Nephron (organoid): ENCODE measurements at regions not wholly inside any gene's neighbourhood (a gene's known extent, or its start where the extent isn't known, plus 50 kb on each side); places are given as distances from the start of the nearest gene placed in this dataset.

Experiments used
- H3K27ac Mint-ChIP-seq, 3 experiments: 2 replicates each; pipeline ENCODE4 v1.8.0; 2020; ENCODE audit warnings: mixed read lengths in 3 of 3, mild to moderate bottlenecking in 2 of 3, moderate library complexity in 1 of 3
- H3K27me3 Mint-ChIP-seq: 2 replicates; pipeline ENCODE4 v1.8.0; 2021; ENCODE audit warnings: low read depth, mild to moderate bottlenecking, moderate library complexity, mixed read lengths
- H3K36me3 Mint-ChIP-seq: 2 replicates; pipeline ENCODE4 v1.8.0; 2020; ENCODE audit warnings: low read depth, mixed read lengths
- H3K4me1 Mint-ChIP-seq: 2 replicates; pipeline ENCODE4 v1.8.0; 2020; ENCODE audit warnings: mixed read lengths
- H3K4me3 Mint-ChIP-seq, 3 experiments: 2 replicates each; pipeline ENCODE4 v1.8.0; 2020; ENCODE audit warnings: mild to moderate bottlenecking in 3 of 3, mixed read lengths in 3 of 3, moderate library complexity in 2 of 3
- H3K9me3 Mint-ChIP-seq: 2 replicates; pipeline ENCODE4 v1.8.0; 2020; ENCODE audit warnings: mixed read lengths
- TF ChIP-seq, protein P1 (sequence below), 3 experiments: fragments of 200-600 bp; sonication (generic); IDR thresholded peaks; one replicate each; pipeline ENCODE4 v1.5.0; 2021; ENCODE audit warnings: antibody characterized with exemption in 3 of 3; ENCODE audit not compliant: unreplicated experiment in 3 of 3

DNA sequence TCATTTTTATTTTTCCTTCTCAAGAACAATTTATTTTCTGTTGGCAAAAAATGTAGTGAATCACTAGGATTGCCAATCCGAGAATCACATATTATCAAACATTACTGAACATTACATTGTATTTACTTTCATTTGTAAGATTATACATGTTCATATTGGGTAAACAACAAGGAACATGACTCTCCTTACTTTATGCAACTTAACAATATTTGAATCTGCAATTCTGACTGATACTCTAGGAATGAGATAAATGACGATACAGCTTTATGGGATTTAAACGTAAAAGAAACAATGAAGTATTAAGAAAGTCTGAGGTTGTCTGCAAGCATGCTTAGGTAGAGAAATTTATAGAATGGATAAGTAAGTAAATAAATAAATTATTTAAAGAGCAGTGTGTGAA, 2302.9 kb downstream of the MAT2B start:
- H3K27me3 Mint-ChIP-seq, result no peaks in the 10 kb centered on the region
- H3K4me1 Mint-ChIP-seq, result no peaks in the 10 kb centered on the region
- no peaks in the 10 kb centered on the region for H3K9me3 Mint-ChIP-seq
- H3K4me3 Mint-ChIP-seq, result no peak overlapping the region
- H3K36me3 Mint-ChIP-seq, result no peaks in the 10 kb centered on the region
- TF ChIP-seq, protein P1, sequence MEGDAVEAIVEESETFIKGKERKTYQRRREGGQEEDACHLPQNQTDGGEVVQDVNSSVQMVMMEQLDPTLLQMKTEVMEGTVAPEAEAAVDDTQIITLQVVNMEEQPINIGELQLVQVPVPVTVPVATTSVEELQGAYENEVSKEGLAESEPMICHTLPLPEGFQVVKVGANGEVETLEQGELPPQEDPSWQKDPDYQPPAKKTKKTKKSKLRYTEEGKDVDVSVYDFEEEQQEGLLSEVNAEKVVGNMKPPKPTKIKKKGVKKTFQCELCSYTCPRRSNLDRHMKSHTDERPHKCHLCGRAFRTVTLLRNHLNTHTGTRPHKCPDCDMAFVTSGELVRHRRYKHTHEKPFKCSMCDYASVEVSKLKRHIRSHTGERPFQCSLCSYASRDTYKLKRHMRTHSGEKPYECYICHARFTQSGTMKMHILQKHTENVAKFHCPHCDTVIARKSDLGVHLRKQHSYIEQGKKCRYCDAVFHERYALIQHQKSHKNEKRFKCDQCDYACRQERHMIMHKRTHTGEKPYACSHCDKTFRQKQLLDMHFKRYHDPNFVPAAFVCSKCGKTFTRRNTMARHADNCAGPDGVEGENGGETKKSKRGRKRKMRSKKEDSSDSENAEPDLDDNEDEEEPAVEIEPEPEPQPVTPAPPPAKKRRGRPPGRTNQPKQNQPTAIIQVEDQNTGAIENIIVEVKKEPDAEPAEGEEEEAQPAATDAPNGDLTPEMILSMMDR (IDR thresholded peaks at IDR 0.05; ENCODE audit: unreplicated experiment in 3 of 3), result no peak
- no peak overlapping the region for H3K27ac Mint-ChIP-seq

DNA sequence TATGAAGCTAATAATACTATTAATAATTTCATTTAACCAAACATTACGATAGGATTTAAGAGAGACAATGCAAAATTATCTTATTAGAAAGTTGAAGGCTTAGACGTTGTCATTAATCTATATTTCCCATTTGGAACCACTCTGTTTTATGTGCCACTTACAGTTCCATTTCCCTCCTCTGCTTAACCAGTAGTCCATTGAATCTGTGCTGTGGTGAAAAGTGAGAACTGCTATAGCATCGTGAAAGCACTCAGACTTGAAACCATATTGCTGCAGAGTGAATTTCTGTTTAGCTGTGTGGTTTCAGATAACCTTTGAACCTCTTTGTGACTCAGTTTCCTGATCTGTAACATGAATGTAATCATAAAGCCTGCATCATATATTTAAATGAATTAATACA, 2304.5 kb downstream of the MAT2B start:
- H3K27ac Mint-ChIP-seq, result no peak overlapping the region
- H3K4me1 Mint-ChIP-seq, result no peaks in the 10 kb centered on the region
- no peaks in the 10 kb centered on the region for H3K27me3 Mint-ChIP-seq

DNA sequence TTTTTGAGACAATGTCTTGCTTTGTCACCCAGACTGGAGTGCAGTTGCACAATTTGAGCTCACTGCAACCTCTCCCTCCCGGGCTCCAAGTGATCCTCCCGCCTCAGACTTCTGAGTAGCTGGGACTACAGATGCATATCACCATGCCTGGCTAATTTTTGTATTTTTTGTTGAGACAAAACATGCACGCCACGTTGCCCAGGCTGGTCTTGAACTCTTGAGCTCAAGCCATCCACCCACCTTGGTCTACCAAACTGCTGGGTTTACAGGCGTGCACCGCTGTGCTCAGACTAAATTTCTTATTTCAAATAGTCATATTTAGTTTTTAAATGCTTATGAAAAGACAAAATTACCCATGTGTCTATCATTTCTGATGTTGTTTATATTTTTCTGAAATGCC, 2324.1 kb downstream of the MAT2B start:
- TF ChIP-seq, protein P1 (IDR thresholded peaks at IDR 0.05; ENCODE audit: unreplicated experiment in 3 of 3), result no peak
- Mint-ChIP-seq H3K27ac (no peak overlapping the region), H3K4me3 (no peak overlapping the region), H3K27me3 (no peaks in the 10 kb centered on the region), H3K9me3 (no peaks in the 10 kb centered on the region), H3K36me3 (no peaks in the 10 kb centered on the region), H3K4me1 (no peaks in the 10 kb centered on the region)

More for the DNA sequence above, 2304.5 kb downstream of the MAT2B start:
- Mint-ChIP-seq H3K9me3 (no peaks in the 10 kb centered on the region), H3K36me3 (no peaks in the 10 kb centered on the region), H3K4me3 (no peak overlapping the region)
- TF ChIP-seq, protein P1 (IDR thresholded peaks at IDR 0.05; ENCODE audit: unreplicated experiment in 3 of 3), result no peak

DNA sequence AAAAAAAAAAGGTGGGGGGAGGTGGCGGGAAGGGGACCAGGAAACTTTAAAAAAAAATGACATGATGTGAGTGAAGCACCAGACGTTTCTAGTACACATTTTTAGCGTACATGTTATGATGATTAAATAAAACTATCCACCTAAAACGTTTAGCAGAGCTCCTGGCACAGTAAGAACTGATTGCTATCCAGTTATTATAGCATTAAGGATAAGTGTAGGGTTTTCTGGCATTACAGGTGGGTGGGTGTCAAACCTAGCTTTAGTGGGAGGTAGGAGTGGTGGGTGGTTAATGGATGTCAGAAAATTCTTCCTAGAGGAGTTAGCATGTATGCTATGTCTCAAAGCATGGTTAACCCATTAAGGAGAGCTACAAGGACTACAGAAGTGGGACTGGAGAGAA, 2329.5 kb downstream of the MAT2B start:
- Mint-ChIP-seq H3K27ac (no peak overlapping the region), H3K4me3 (no peak overlapping the region), H3K9me3 (no peaks in the 10 kb centered on the region), H3K36me3 (no peaks in the 10 kb centered on the region), H3K4me1 (no peaks in the 10 kb centered on the region), H3K27me3 (no peaks in the 10 kb centered on the region)
- TF ChIP-seq, protein P1 (IDR thresholded peaks at IDR 0.05; ENCODE audit: unreplicated experiment in 3 of 3), result no peak

DNA sequence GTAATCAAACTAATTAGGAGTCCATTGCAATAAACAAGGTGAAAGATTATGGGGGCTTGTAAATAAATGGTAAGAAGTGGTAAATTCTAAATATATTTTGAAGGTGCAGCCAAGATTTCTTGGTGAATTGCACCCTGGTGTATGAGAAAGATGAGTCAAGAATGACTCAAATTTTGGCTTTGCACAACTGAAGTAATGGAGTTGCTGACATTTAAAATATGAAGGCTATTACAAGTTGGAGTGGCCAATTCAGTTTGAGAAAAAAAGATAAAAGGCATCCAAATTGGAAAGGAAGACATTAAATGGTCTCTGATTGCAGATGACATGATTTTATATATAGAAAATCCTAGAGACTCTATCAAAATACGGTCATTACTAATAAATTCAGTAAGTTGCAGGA, 2330.6 kb downstream of the MAT2B start:
- Mint-ChIP-seq H3K27ac (no peak overlapping the region), H3K36me3 (no peaks in the 10 kb centered on the region), H3K4me3 (no peak overlapping the region), H3K9me3 (no peaks in the 10 kb centered on the region), H3K4me1 (no peaks in the 10 kb centered on the region), H3K27me3 (no peaks in the 10 kb centered on the region)
- TF ChIP-seq, protein P1 (IDR thresholded peaks at IDR 0.05; ENCODE audit: unreplicated experiment in 3 of 3), result no peak

DNA sequence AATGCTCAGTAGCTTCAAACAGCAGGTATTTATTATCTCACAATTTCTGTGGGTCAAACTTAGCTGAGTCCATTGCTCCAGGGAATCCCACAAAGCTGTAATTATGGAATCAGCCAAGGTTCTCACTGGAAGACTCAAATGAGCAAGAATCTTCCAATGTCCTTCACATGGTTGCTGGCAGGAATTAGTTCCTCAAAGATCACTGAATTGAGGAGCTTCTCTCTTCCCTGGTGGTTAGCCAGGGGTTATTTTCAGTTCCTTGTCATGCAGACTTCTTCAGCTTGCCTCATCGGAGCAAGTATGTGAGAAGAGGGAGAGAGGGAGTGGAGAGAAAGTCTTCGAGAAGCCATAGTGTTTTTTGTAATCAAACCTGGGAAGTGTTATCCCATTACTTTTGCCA, 2331.9 kb downstream of the MAT2B start:
- no peaks in the 10 kb centered on the region for H3K9me3 Mint-ChIP-seq
- no peaks in the 10 kb centered on the region for H3K4me1 Mint-ChIP-seq
- TF ChIP-seq, protein P1 (IDR thresholded peaks at IDR 0.05; ENCODE audit: unreplicated experiment in 3 of 3), result no peak
- H3K27ac Mint-ChIP-seq, result no peak overlapping the region
- H3K4me3 Mint-ChIP-seq, result no peak overlapping the region
- no peaks in the 10 kb centered on the region for H3K27me3 Mint-ChIP-seq
- H3K36me3 Mint-ChIP-seq, result no peaks in the 10 kb centered on the region
